8988T (cell line): ENCODE measurements at regions not wholly inside any gene's neighbourhood (a gene's known extent, or its start where the extent isn't known, plus 50 kb on each side); places are given as distances from the start of the nearest gene placed in this dataset.

ENCODE experiments used
- DNase-seq: peaks from one replicate; pipeline ENCODE4 v3.0.0; 2011

GRCh38 chr12:87828382-87828973 is 200.7 kb downstream of the C12orf50 start:
- no peak for DNase-seq

GRCh38 chr12:87827638-87828264 is 201.4 kb downstream of the C12orf50 start:
- DNase-seq, result no peak

- no peak for DNase-seq
Observed at GRCh38 chr12:87822923-87823322, 206.3 kb downstream of the C12orf50 start.

GRCh38 chr12:87820524-87821202 is 208.5 kb downstream of the C12orf50 start:
- DNase-seq, result peak; percentile 6

GRCh38 chr12:87818441-87818840 is 210.8 kb downstream of the C12orf50 start:
- no peak for DNase-seq

- DNase-seq, result no peak
Observed at GRCh38 chr12:87815771-87816585, 213.2 kb downstream of the C12orf50 start.

- DNase-seq, result no peak
Observed at GRCh38 chr12:87814625-87815024, 214.6 kb downstream of the C12orf50 start.

- DNase-seq, result no peak
Observed at GRCh38 chr12:87813476-87814234, 215.5 kb downstream of the C12orf50 start.

GRCh38 chr12:87812681-87813080 is 216.5 kb downstream of the C12orf50 start:
- no peak for DNase-seq

GRCh38 chr12:87812030-87812429 is 217.2 kb downstream of the C12orf50 start:
- no peak for DNase-seq

- no peak for DNase-seq
Observed at GRCh38 chr12:87809916-87810315, 219.3 kb downstream of the C12orf50 start.

GRCh38 chr12:87807086-87807485 is 222.1 kb downstream of the C12orf50 start:
- no peak for DNase-seq

GRCh38 chr12:87806310-87806709 is 222.9 kb downstream of the C12orf50 start:
- DNase-seq, result no peak

GRCh38 chr12:87804386-87804785 is 224.8 kb downstream of the C12orf50 start:
- DNase-seq, result no peak

GRCh38 chr12:87802721-87803011 is 226.5 kb downstream of the C12orf50 start:
- DNase-seq, result no peak

- DNase-seq, result no peak
Observed at GRCh38 chr12:87801860-87802720, 227.1 kb downstream of the C12orf50 start.

- DNase-seq, result no peak
Observed at GRCh38 chr12:87796961-87797516, 232.2 kb downstream of the C12orf50 start.

- DNase-seq, result no peak
Observed at GRCh38 chr12:87795555-87795954, 233.6 kb downstream of the C12orf50 start.

- DNase-seq, result no peak
Observed at GRCh38 chr12:87794854-87795253, 234.3 kb downstream of the C12orf50 start.

- DNase-seq, result no peak
Observed at GRCh38 chr12:87793131-87793530, 236.1 kb downstream of the C12orf50 start.

GRCh38 chr12:87784350-87784749 is 244.9 kb downstream of the C12orf50 start:
- DNase-seq, result no peak

GRCh38 chr12:87783467-87783866 is 245.7 kb downstream of the C12orf50 start:
- no peak for DNase-seq
